ENCODE measurements at regions not wholly inside any gene's neighbourhood (a gene's known extent, or its start where the extent isn't known, plus 50 kb on each side); places are given as distances from the start of the nearest gene placed in this dataset.

GRCh38 chr22:47334601-47335000 lies 572.2 kb downstream of the TBC1D22A start:
- Histone ChIP-seq H3K9ac (no peak overlapping the region), H3K79me2 (ENCODE audit: insufficient read depth) (no peaks in the 10 kb centered on the region), H3F3A (ENCODE audit: insufficient read depth) (peaks cover 3% of the 10 kb centered on the region; the same call in 1 of the 2 replicates), H3K36me3 (ENCODE audit: low read depth) (no peaks in the 10 kb centered on the region), H3K9me3 (ENCODE audit: low read depth) (no peaks in the 10 kb centered on the region), H3K4me3 (no peak overlapping the region), H3K4me1 (ENCODE audit: insufficient read depth) (peaks cover 6% of the 10 kb centered on the region; the same call in 1 of the 2 replicates), H2AFZ (no peak overlapping the region), H3K4me2 (ENCODE audit: unreplicated experiment) (no peak overlapping the region), H3K9me2 (ENCODE audit: insufficient read depth) (no peaks in the 10 kb centered on the region), H3K27ac (no peak overlapping the region), H3K27me3 (replicated peaks; ENCODE audit: insufficient read depth) (peaks cover 3% of the 10 kb centered on the region), H4K20me1 (ENCODE audit: insufficient read depth) (no peaks in the 10 kb centered on the region)
- in situ Hi-C loops (cut with MboI), result no loop called here
- DNase-seq, result no peak
- 63 to 67% methylated on average over 7 of the region's 7 CpGs for WGBS, 2 experiments (ENCODE audit: low coverage in 1 of 2, low lambda C conversion rate in 2 of 2, missing lambda C conversion rate in 2 of 2)
- TF ChIP-seq EZH2 (IDR thresholded peaks at IDR 0.05; ENCODE audit: insufficient read depth, poor library complexity, severe bottlenecking) (no peak), EZH2phosphoT487 (IDR thresholded peaks at IDR 0.05; ENCODE audit: insufficient read depth, low read depth) (no peak)

DNA sequence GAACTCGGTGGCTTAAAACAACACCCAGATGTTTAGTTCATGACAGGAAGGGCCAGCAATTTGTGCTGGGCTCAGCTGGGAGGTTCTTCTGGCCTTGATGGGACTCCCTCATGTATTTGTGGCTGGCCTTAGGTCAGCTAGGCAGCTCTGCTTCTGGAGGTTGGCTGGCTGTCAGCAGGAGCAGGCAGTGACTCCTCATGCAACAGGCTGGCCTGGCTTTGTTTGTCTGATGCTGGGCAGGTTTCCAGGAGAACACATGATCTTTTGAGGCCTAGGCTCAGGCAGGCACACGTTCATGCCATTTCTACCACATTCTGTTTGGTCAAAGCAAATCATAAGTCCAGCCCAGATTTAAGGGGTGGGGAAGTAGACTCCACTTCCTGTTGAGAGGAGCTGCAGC lies 571.2 kb downstream of the TBC1D22A start:
- no peaks in the 10 kb centered on the region for H3K36me3 ChIP-seq (ENCODE audit: low read depth)
- H3K4me3 ChIP-seq, result no peak overlapping the region
- peak; percentile 14 for DNase-seq
- H3K9me2 ChIP-seq (ENCODE audit: insufficient read depth), result no peaks in the 10 kb centered on the region
- peaks cover 16% of the 10 kb centered on the region for H3K4me1 ChIP-seq (ENCODE audit: insufficient read depth)
- H3F3A ChIP-seq (ENCODE audit: insufficient read depth), result peaks cover 8% of the 10 kb centered on the region
- no peak overlapping the region for H3K4me2 ChIP-seq (ENCODE audit: unreplicated experiment)
- H3K27ac ChIP-seq, result no peak overlapping the region
- H3K9ac ChIP-seq, result no peak overlapping the region
- 27% methylated on average over 2 of the region's 2 CpGs for WGBS, 2 experiments (ENCODE audit: low coverage in 1 of 2, low lambda C conversion rate in 2 of 2, missing lambda C conversion rate in 2 of 2)
- no peak overlapping the region for H2AFZ ChIP-seq
- in situ Hi-C loops (cut with MboI), result no loop called here
- no peak for TF ChIP-seq EZH2phosphoT487 (IDR thresholded peaks at IDR 0.05; ENCODE audit: insufficient read depth, low read depth)
- no peaks in the 10 kb centered on the region for H4K20me1 ChIP-seq (ENCODE audit: insufficient read depth)
- no peaks in the 10 kb centered on the region for H3K79me2 ChIP-seq (ENCODE audit: insufficient read depth)
- H3K9me3 ChIP-seq (ENCODE audit: low read depth), result no peaks in the 10 kb centered on the region
- H3K27me3 ChIP-seq (replicated peaks; ENCODE audit: insufficient read depth), result peaks cover 3% of the 10 kb centered on the region; the same call in 1 of the 2 replicates

DNA sequence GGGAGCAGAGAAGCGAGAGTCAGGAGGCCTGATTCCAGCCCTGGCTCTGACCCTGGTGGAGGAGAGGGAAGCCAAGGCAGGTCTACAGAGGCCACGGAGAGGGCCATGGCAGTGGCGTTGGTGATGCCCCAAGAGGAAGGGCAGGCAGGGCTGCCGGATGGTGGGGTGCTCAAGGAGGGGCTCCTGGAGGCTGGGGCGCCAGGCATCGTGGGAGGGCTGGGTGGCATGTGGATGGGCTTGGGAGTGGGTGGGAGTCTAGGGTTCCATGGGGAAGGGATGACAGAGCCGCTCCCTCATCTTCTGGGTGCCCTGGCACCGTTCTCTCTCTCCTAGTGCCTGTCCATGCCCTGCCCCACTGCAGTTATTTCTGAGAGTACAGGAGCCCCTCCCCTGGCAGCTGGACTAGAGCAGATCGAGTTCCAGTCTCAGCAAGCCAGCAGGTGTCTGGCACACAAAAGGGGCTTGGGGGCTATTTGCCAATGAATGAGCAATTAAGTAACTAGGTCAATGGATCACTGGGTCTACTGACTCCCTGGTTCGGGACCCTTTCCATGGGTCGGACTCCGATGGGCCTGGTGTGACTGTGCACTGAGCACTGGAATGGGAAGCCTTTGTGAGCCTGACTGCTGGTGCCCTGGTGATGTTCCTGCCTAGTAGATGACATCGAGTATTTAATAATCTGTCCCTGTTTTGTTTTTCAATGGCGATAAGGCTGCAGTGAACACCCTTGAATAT lies 570.0 kb downstream of the TBC1D22A start:
- Histone ChIP-seq H3K4me1 (ENCODE audit: insufficient read depth) (peaks cover 19% of the 10 kb centered on the region), H3K4me3 (no peak overlapping the region), H3K27ac (no peak overlapping the region), H3K36me3 (ENCODE audit: low read depth) (no peaks in the 10 kb centered on the region), H4K20me1 (ENCODE audit: insufficient read depth) (no peaks in the 10 kb centered on the region), H3K9ac (no peak overlapping the region), H3K79me2 (ENCODE audit: insufficient read depth) (no peaks in the 10 kb centered on the region), H3K9me2 (ENCODE audit: insufficient read depth) (no peaks in the 10 kb centered on the region), H3F3A (ENCODE audit: insufficient read depth) (peaks cover 8% of the 10 kb centered on the region), H3K27me3 (replicated peaks; ENCODE audit: insufficient read depth) (peaks cover 3% of the 10 kb centered on the region; the same call in 1 of the 2 replicates), H2AFZ (no peak overlapping the region), H3K9me3 (ENCODE audit: low read depth) (no peaks in the 10 kb centered on the region), H3K4me2 (ENCODE audit: unreplicated experiment) (no peak overlapping the region)
- 74 to 82% methylated on average over 12 to 14 of the region's 14 CpGs for WGBS, 2 experiments (ENCODE audit: low coverage in 1 of 2, low lambda C conversion rate in 2 of 2, missing lambda C conversion rate in 2 of 2)
- TF ChIP-seq EZH2phosphoT487 (IDR thresholded peaks at IDR 0.05; ENCODE audit: insufficient read depth, low read depth), result no peak
- no peak for TF ChIP-seq EZH2 (IDR thresholded peaks at IDR 0.05; ENCODE audit: insufficient read depth, poor library complexity, severe bottlenecking)
- in situ Hi-C loops (cut with MboI), result no loop called here
- no peak for DNase-seq

DNA sequence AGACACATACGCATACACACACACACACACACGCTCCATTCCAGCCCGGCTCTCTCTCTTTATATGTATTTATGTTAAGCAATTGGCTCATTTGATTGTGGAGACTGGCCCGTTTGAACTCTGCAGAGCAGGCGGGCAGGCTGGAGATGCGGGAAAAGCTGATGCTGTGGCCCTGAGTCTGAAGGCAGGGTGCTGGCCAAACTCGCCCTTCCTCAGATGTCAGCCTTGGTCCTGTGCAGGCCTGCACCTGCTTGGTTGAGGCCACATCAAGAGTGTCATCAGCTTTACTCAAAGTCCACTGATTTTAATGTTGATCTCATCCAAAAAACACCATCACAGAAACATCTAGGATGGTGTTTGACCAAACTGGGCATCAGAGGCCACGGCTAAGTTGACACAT lies 569.3 kb downstream of the TBC1D22A start:
- Histone ChIP-seq H2AFZ (no peak overlapping the region), H3K9me2 (ENCODE audit: insufficient read depth) (no peaks in the 10 kb centered on the region), H3K27me3 (replicated peaks; ENCODE audit: insufficient read depth) (peaks cover 3% of the 10 kb centered on the region), H3K4me3 (no peak overlapping the region), H3K9ac (no peak overlapping the region), H3K4me1 (ENCODE audit: insufficient read depth) (peaks cover 16% of the 10 kb centered on the region), H4K20me1 (ENCODE audit: insufficient read depth) (no peaks in the 10 kb centered on the region), H3K9me3 (ENCODE audit: low read depth) (no peaks in the 10 kb centered on the region), H3K79me2 (ENCODE audit: insufficient read depth) (no peaks in the 10 kb centered on the region), H3K27ac (no peak overlapping the region), H3K36me3 (ENCODE audit: low read depth) (no peaks in the 10 kb centered on the region), H3F3A (ENCODE audit: insufficient read depth) (peaks cover 5% of the 10 kb centered on the region), H3K4me2 (ENCODE audit: unreplicated experiment) (no peak overlapping the region)
- 89 to 90% methylated on average over 8 of the region's 8 CpGs for WGBS, 2 experiments (ENCODE audit: low coverage in 1 of 2, low lambda C conversion rate in 2 of 2, missing lambda C conversion rate in 2 of 2)
- TF ChIP-seq EZH2 (IDR thresholded peaks at IDR 0.05; ENCODE audit: insufficient read depth, poor library complexity, severe bottlenecking), result no peak
- no peak for TF ChIP-seq EZH2phosphoT487 (IDR thresholded peaks at IDR 0.05; ENCODE audit: insufficient read depth, low read depth)
- no peak for DNase-seq
- in situ Hi-C loops (cut with MboI), result no loop called here
